ENCODE measurements at regions not wholly inside any gene's neighbourhood (a gene's known extent, or its start where the extent isn't known, plus 50 kb on each side); places are given as distances from the start of the nearest gene placed in this dataset.
"Not testable (repeated sequence)": the region's sequence is repeated elsewhere in the genome, so short reads cannot be mapped to it uniquely, and the experiment has no call there.

GRCh38 chr2:122352151-122352550 lies 596.7 kb downstream of the TSN start:
- TF ChIP-seq, protein P1, sequence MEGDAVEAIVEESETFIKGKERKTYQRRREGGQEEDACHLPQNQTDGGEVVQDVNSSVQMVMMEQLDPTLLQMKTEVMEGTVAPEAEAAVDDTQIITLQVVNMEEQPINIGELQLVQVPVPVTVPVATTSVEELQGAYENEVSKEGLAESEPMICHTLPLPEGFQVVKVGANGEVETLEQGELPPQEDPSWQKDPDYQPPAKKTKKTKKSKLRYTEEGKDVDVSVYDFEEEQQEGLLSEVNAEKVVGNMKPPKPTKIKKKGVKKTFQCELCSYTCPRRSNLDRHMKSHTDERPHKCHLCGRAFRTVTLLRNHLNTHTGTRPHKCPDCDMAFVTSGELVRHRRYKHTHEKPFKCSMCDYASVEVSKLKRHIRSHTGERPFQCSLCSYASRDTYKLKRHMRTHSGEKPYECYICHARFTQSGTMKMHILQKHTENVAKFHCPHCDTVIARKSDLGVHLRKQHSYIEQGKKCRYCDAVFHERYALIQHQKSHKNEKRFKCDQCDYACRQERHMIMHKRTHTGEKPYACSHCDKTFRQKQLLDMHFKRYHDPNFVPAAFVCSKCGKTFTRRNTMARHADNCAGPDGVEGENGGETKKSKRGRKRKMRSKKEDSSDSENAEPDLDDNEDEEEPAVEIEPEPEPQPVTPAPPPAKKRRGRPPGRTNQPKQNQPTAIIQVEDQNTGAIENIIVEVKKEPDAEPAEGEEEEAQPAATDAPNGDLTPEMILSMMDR (IDR thresholded peaks at IDR 0.05) = not testable (repeated sequence)
- TF ChIP-seq POLR2A (IDR thresholded peaks at IDR 0.05) = not testable (repeated sequence)
